H54 (cell line): ENCODE measurements at regions not wholly inside any gene's neighbourhood (a gene's known extent, or its start where the extent isn't known, plus 50 kb on each side); places are given as distances from the start of the nearest gene placed in this dataset.
A peak's percentile ranks its signal among the peaks of the same experiment; 100 is the strongest.
"Not testable (repeated sequence)": the region's sequence is repeated elsewhere in the genome, so short reads cannot be mapped to it uniquely, and the experiment has no call there.

Experiments used
- DNase-seq: peaks from one replicate; pipeline ENCODE4 v3.0.0; 2011; ENCODE audit warnings: low spot score, mixed read lengths; ENCODE audit not compliant: insufficient read length
- FAIRE-seq: peaks from 3 replicates; lab custom pipeline; 2011; peaks lifted over from hg19 to GRCh38; lab: Jason Lieb, UNC
- POLR2A ChIP-seq: IDR thresholded peaks from 2 replicates; pipeline ENCODE4 v1.6.1; 2011; ENCODE audit warnings: low read depth, mild to moderate bottlenecking, low read length

GRCh38 chr15:38724827-38725226 is 160.2 kb upstream of the RASGRP1 start:
- DNase-seq: no peak
- no peak for TF ChIP-seq POLR2A
- FAIRE-seq: no peak

- no peak for DNase-seq
- TF ChIP-seq POLR2A: no peak
- FAIRE-seq: no peak
These were observed 161.6 kb upstream of the RASGRP1 start for GRCh38 chr15:38726187-38726586.

- TF ChIP-seq POLR2A: no peak
- FAIRE-seq: no peak
These were observed 168.7 kb upstream of the RASGRP1 start for GRCh38 chr15:38733331-38733730.

GRCh38 chr15:38740206-38740605 is 175.6 kb upstream of the RASGRP1 start:
- no peak for DNase-seq
- FAIRE-seq: no peak
- TF ChIP-seq POLR2A: no peak

More at GRCh38 chr15:38733331-38733730, 168.7 kb upstream of the RASGRP1 start:
- DNase-seq: no peak

- FAIRE-seq: no peak
- TF ChIP-seq POLR2A: no peak
These were observed 178.5 kb upstream of the RASGRP1 start for GRCh38 chr15:38743147-38743546.

GRCh38 chr15:38745126-38745525 is 180.5 kb upstream of the RASGRP1 start:
- FAIRE-seq (no peak), DNase-seq (no peak)
- no peak for TF ChIP-seq POLR2A

More at GRCh38 chr15:38743147-38743546, 178.5 kb upstream of the RASGRP1 start:
- no peak for DNase-seq

- TF ChIP-seq POLR2A: no peak
- FAIRE-seq (no peak), DNase-seq (no peak)
These were observed 181.0 kb upstream of the RASGRP1 start for GRCh38 chr15:38745626-38746025.

- FAIRE-seq (no peak), DNase-seq (no peak)
These were observed 181.6 kb upstream of the RASGRP1 start for GRCh38 chr15:38746211-38746610.

GRCh38 chr15:38748710-38749109 is 184.1 kb upstream of the RASGRP1 start:
- FAIRE-seq (no peak), DNase-seq (no peak)
- no peak for TF ChIP-seq POLR2A

More at GRCh38 chr15:38746211-38746610, 181.6 kb upstream of the RASGRP1 start:
- TF ChIP-seq POLR2A: no peak

GRCh38 chr15:38750786-38751185 is 186.2 kb upstream of the RASGRP1 start:
- no peak for FAIRE-seq
- DNase-seq: no peak
- TF ChIP-seq POLR2A: no peak

GRCh38 chr15:38755718-38756117 is 191.1 kb upstream of the RASGRP1 start:
- TF ChIP-seq POLR2A: no peak
- no peak for DNase-seq
- no peak for FAIRE-seq

GRCh38 chr15:38756441-38756840 is 191.8 kb upstream of the RASGRP1 start:
- TF ChIP-seq POLR2A: no peak
- DNase-seq (no peak), FAIRE-seq (no peak)

- TF ChIP-seq POLR2A: no peak
- FAIRE-seq (no peak), DNase-seq (peak; percentile 8)
These were observed 193.4 kb upstream of the RASGRP1 start for GRCh38 chr15:38758043-38758442.

- no peak for TF ChIP-seq POLR2A
- DNase-seq (no peak), FAIRE-seq (no peak)
These were observed 197.1 kb upstream of the RASGRP1 start for GRCh38 chr15:38761681-38762080.

- DNase-seq (no peak), FAIRE-seq (peak; percentile 48)
- TF ChIP-seq POLR2A: no peak
These were observed 204.4 kb upstream of the RASGRP1 start for GRCh38 chr15:38768970-38769369.

GRCh38 chr15:38769492-38769891 is 204.9 kb upstream of the RASGRP1 start:
- FAIRE-seq: no peak
- no peak for TF ChIP-seq POLR2A

GRCh38 chr15:38774076-38774475 is 209.5 kb upstream of the RASGRP1 start:
- not testable (repeated sequence) for FAIRE-seq, DNase-seq

More at GRCh38 chr15:38769492-38769891, 204.9 kb upstream of the RASGRP1 start:
- no peak for DNase-seq
